ENCODE measurements at regions not wholly inside any gene's neighbourhood (a gene's known extent, or its start where the extent isn't known, plus 50 kb on each side); places are given as distances from the start of the nearest gene placed in this dataset.
"Not testable (repeated sequence)": the region's sequence is repeated elsewhere in the genome, so short reads cannot be mapped to it uniquely, and the experiment has no call there.

DNA sequence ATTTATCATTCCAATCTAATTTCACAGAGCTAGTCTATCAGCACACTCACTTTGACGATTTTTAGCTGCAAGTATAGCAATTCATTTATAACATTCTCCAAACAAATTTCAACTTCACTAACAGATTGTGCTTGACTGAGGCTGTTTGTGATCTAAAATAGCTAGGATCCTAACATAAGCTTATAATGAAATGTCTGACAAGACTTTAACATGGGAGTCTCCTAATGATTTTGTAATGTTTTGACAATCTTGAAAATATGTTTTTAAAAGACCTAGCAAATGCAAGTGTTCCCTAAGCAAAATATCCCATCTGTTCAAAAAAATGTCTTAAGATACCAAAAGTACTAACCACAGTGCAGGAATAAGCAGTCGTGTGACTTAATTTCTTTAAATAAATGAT is 889.5 kb upstream of the SPRY2 start:
- no peaks in the 10 kb centered on the region for H3K9me3 Mint-ChIP-seq (ENCODE audit: insufficient read depth)
- Histone ChIP-seq H2AFZ (ENCODE audit: insufficient read depth, low read depth, low read length, poor library complexity, severe bottlenecking) (no peak overlapping the region), H3K27me3 (replicated peaks in 1 of 4; ENCODE audit: control extremely low read depth in 1 of 4, control insufficient read depth in 3 of 4, insufficient read depth in 4 of 4, low read length in 3 of 4) (no peaks in the 10 kb centered on the region), H3K9me3 (ENCODE audit: control extremely low read depth in 1 of 3, control insufficient read depth in 2 of 3, insufficient read depth in 1 of 3, low read length in 2 of 3) (no peaks in the 10 kb centered on the region), H3K9ac (ENCODE audit: low read length) (no peak overlapping the region), H3K36me3 (replicated peaks in 1 of 2; ENCODE audit: control extremely low read depth in 1 of 2, control insufficient read depth in 1 of 2, extremely low read depth in 1 of 2, insufficient read depth in 2 of 2, low read length in 1 of 2) (no peaks in the 10 kb centered on the region), H3K4me3 (ENCODE audit: control extremely low read depth in 1 of 5, extremely low read depth in 1 of 5, insufficient read depth in 1 of 5, low read depth in 2 of 5, low read length in 4 of 5) (no peak overlapping the region), H3K4me2 (replicated peaks; ENCODE audit: low read depth, low read length, poor library complexity, severe bottlenecking) (no peak overlapping the region), H3K27ac (ENCODE audit: low read length in 2 of 2) (no peak overlapping the region), H4K20me1 (ENCODE audit: control insufficient read depth, insufficient read depth, low read length, poor library complexity, severe bottlenecking) (no peaks in the 10 kb centered on the region), H3K4me1 (ENCODE audit: control insufficient read depth in 2 of 2, insufficient read depth in 2 of 2, low read length in 2 of 2) (no peaks in the 10 kb centered on the region), H3K79me2 (ENCODE audit: control insufficient read depth, insufficient read depth, low read length) (no peaks in the 10 kb centered on the region)
- no peak for ATAC-seq (ENCODE audit: low read depth)
- CTCF ChIA-PET, result no interaction called here
- WGBS (ENCODE audit: insufficient coverage), result no CpG with 5 or more reads among the region's 2 CpGs
- no peak for DNase-seq
- POLR2A ChIA-PET, result no interaction called here
- H3K27me3 Mint-ChIP-seq, result no peaks in the 10 kb centered on the region
- no peak overlapping the region for H3K27ac Mint-ChIP-seq
- no peak overlapping the region for H3K4me3 Mint-ChIP-seq
- H3K4me1 Mint-ChIP-seq, result no peaks in the 10 kb centered on the region
- TF ChIP-seq EZH2 (IDR thresholded peaks at IDR 0.05; ENCODE audit: borderline replicate concordance, insufficient read depth, low read depth, low read length, poor library complexity, severe bottlenecking), result no peak
- TF ChIP-seq, protein P1, sequence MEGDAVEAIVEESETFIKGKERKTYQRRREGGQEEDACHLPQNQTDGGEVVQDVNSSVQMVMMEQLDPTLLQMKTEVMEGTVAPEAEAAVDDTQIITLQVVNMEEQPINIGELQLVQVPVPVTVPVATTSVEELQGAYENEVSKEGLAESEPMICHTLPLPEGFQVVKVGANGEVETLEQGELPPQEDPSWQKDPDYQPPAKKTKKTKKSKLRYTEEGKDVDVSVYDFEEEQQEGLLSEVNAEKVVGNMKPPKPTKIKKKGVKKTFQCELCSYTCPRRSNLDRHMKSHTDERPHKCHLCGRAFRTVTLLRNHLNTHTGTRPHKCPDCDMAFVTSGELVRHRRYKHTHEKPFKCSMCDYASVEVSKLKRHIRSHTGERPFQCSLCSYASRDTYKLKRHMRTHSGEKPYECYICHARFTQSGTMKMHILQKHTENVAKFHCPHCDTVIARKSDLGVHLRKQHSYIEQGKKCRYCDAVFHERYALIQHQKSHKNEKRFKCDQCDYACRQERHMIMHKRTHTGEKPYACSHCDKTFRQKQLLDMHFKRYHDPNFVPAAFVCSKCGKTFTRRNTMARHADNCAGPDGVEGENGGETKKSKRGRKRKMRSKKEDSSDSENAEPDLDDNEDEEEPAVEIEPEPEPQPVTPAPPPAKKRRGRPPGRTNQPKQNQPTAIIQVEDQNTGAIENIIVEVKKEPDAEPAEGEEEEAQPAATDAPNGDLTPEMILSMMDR (IDR thresholded peaks at IDR 0.05), result no peak
- intact Hi-C loops (cut with micrococcal nuclease), result no loop called here

DNA sequence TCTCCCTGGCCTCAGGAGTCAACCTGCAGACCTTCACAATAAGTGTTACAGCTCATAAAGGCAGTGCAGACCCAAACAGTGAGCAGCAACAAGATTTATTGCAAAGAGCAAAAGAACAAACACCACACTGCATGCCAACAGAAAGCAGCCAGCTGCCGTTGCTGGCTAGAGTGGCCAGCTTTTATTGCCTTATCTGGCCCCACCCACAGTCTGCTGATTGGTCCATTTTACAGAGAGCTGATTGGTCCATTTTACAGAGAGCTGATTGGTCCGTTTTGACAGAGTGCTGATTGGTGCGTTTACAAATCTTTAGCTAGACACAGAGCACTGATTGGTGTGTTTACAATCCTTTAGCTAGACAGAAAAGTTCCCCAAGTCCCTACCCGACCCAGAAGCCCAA is 885.9 kb upstream of the SPRY2 start:
- H3K27ac Mint-ChIP-seq; H3K27ac ChIP-seq (ENCODE audit: low read length in 2 of 2); H3K27me3 ChIP-seq (replicated peaks in 1 of 4; ENCODE audit: control extremely low read depth in 1 of 4, control insufficient read depth in 3 of 4, insufficient read depth in 4 of 4, low read length in 3 of 4); H3K4me1 ChIP-seq (ENCODE audit: control insufficient read depth in 2 of 2, insufficient read depth in 2 of 2, low read length in 2 of 2); ATAC-seq (ENCODE audit: low read depth); H3K27me3 Mint-ChIP-seq; H3K79me2 ChIP-seq (ENCODE audit: control insufficient read depth, insufficient read depth, low read length); H3K9me3 Mint-ChIP-seq (ENCODE audit: insufficient read depth); H3K9me3 ChIP-seq (ENCODE audit: control extremely low read depth in 1 of 3, control insufficient read depth in 2 of 3, insufficient read depth in 1 of 3, low read length in 2 of 3); CTCF ChIA-PET; H3K4me3 ChIP-seq (ENCODE audit: control extremely low read depth in 1 of 5, extremely low read depth in 1 of 5, insufficient read depth in 1 of 5, low read depth in 2 of 5, low read length in 4 of 5); H3K4me2 ChIP-seq (replicated peaks; ENCODE audit: low read depth, low read length, poor library complexity, severe bottlenecking); H3K4me3 Mint-ChIP-seq; H3K4me1 Mint-ChIP-seq; POLR2A ChIA-PET; H4K20me1 ChIP-seq (ENCODE audit: control insufficient read depth, insufficient read depth, low read length, poor library complexity, severe bottlenecking); H3K9ac ChIP-seq (ENCODE audit: low read length); H3K36me3 ChIP-seq (replicated peaks in 1 of 2; ENCODE audit: control extremely low read depth in 1 of 2, control insufficient read depth in 1 of 2, extremely low read depth in 1 of 2, insufficient read depth in 2 of 2, low read length in 1 of 2); DNase-seq; H2AFZ ChIP-seq (ENCODE audit: insufficient read depth, low read depth, low read length, poor library complexity, severe bottlenecking); intact Hi-C loops (cut with micrococcal nuclease): not testable (repeated sequence)
- WGBS (ENCODE audit: insufficient coverage), result 100% methylated on average over 1 of the region's 4 CpGs
